OCI-LY3 (cell line): ENCODE measurements at regions not wholly inside any gene's neighbourhood (a gene's known extent, or its start where the extent isn't known, plus 50 kb on each side); places are given as distances from the start of the nearest gene placed in this dataset.
A peak's percentile ranks its signal among the peaks of the same experiment; 100 is the strongest.

ENCODE experiments used
- H2AFZ ChIP-seq: fragments of 200-600, 300-600 bp; shearing (Covaris generic); 2 replicates; pipeline ENCODE4 v1.6.0; 2014; ENCODE audit warnings: antibody characterized with exemption, low read depth, low read length
- H3K27ac ChIP-seq: fragments of 200-600, 300-600 bp; sonication (generic); 2 replicates; pipeline ENCODE4 v1.5.1; 2014; ENCODE audit warnings: mild to moderate bottlenecking, low read length, moderate library complexity, mixed read lengths
- H3K27me3 ChIP-seq: fragments of 200-600, 300-600 bp; sonication (generic); 2 replicates; pipeline ENCODE4 v1.6.1; 2014; ENCODE audit warnings: low read depth, low read length, mixed read lengths
- H3K36me3 ChIP-seq: fragments of 200-600, 300-600 bp; sonication (generic); replicated peaks from 2 replicates; pipeline ENCODE3; 2014; ENCODE audit warnings: low read depth, low read length, mixed read lengths
- H3K4me1 ChIP-seq: fragments of 300-600, 200-600 bp; sonication (generic); 2 replicates; pipeline ENCODE4 v1.6.1; 2014; ENCODE audit warnings: low read length, mixed read lengths
- H3K4me2 ChIP-seq: fragments of 200-600, 300-600 bp; sonication (generic); 2 replicates; pipeline ENCODE4 v1.6.1; 2014; ENCODE audit warnings: low read length, mixed read lengths
- H3K4me3 ChIP-seq: fragments of 300-600, 200-600 bp; sonication (generic); 2 replicates; pipeline ENCODE4 v1.5.1; 2014; ENCODE audit warnings: antibody characterized with exemption, mild to moderate bottlenecking, low read length, moderate library complexity
- H3K79me2 ChIP-seq: fragments of 300-600, 200-600 bp; shearing (Covaris generic); 2 replicates; pipeline ENCODE4 v1.6.1; 2014; ENCODE audit warnings: mild to moderate bottlenecking, low read length, mixed read lengths
- H3K9ac ChIP-seq: fragments of 300-600, 200-600 bp; shearing (Covaris generic); 2 replicates; pipeline ENCODE4 v1.6.0; 2014; ENCODE audit warnings: mild to moderate bottlenecking, low read length, moderate library complexity
- H3K9me3 ChIP-seq: fragments of 200-600, 300-600 bp; shearing (Covaris generic); 2 replicates; pipeline ENCODE4 v1.6.1; 2014; ENCODE audit warnings: low read length, mixed read lengths; ENCODE audit not compliant: insufficient read depth
- H4K20me1 ChIP-seq: fragments of 200-600, 300-600 bp; sonication (generic); 2 replicates; pipeline ENCODE4 v1.6.1; 2016; ENCODE audit warnings: low read length, mixed read lengths; ENCODE audit not compliant: insufficient read depth
- CTCF ChIP-seq: fragments of 200-600, 300-600 bp; sonication (generic); IDR thresholded peaks from 2 replicates; pipeline ENCODE4 v1.5.1; 2014; ENCODE audit warnings: antibody characterized with exemption, low read length, low read depth
- EZH2phosphoT487 ChIP-seq: fragments of 200-600 bp; shearing (Covaris generic); IDR thresholded peaks from 2 replicates; pipeline ENCODE4 v1.6.1; 2018; ENCODE audit warnings: antibody characterized with exemption, mixed run types, low read depth

GRCh38 chr4:140312100-140312499 is 61.3 kb upstream of the SCOC start:
- TF ChIP-seq EZH2phosphoT487 (no peak), CTCF (no peak)
- Histone ChIP-seq H3K9me3 (no peaks in the 10 kb centered on the region), H4K20me1 (no peaks in the 10 kb centered on the region), H3K79me2 (no peaks in the 10 kb centered on the region), H3K27me3 (peaks cover 58% of the 10 kb centered on the region), H3K4me3 (no peak overlapping the region), H3K4me2 (no peak overlapping the region), H3K4me1 (0 out of 2 replicates have a peak, but pooled peaks cover 3% of the 10 kb centered on the region), H3K27ac (no peak overlapping the region), H3K9ac (no peak overlapping the region), H3K36me3 (no peaks in the 10 kb centered on the region), H2AFZ (no peak overlapping the region)

GRCh38 chr4:140311257-140311835 is 62.1 kb upstream of the SCOC start:
- H3K4me1 ChIP-seq: 0 out of 2 replicates have a peak, but pooled peaks cover 3% of the 10 kb centered on the region
- H3K4me3 ChIP-seq: no peak overlapping the region
- H3K9ac ChIP-seq: no peak overlapping the region
- H3K79me2 ChIP-seq: no peaks in the 10 kb centered on the region
- TF ChIP-seq EZH2phosphoT487 (no peak), CTCF (no peak)
- no peak overlapping the region for H2AFZ ChIP-seq
- peaks cover 59% of the 10 kb centered on the region for H3K27me3 ChIP-seq
- H3K9me3 ChIP-seq: no peaks in the 10 kb centered on the region
- H3K36me3 ChIP-seq: no peaks in the 10 kb centered on the region
- no peaks in the 10 kb centered on the region for H4K20me1 ChIP-seq
- no peak overlapping the region for H3K4me2 ChIP-seq
- H3K27ac ChIP-seq: no peak overlapping the region

- peaks cover 68% of the 10 kb centered on the region for H3K27me3 ChIP-seq
- no peaks in the 10 kb centered on the region for H4K20me1 ChIP-seq
- H3K79me2 ChIP-seq: no peaks in the 10 kb centered on the region
- no peak overlapping the region for H3K9ac ChIP-seq
- no peak overlapping the region for H3K27ac ChIP-seq
- no peak overlapping the region for H3K4me3 ChIP-seq
- no peaks in the 10 kb centered on the region for H3K9me3 ChIP-seq
- H3K4me1 ChIP-seq: 0 out of 2 replicates have a peak, but pooled peaks cover 3% of the 10 kb centered on the region
- no peaks in the 10 kb centered on the region for H3K36me3 ChIP-seq
- H2AFZ ChIP-seq: no peak overlapping the region
- TF ChIP-seq EZH2phosphoT487 (no peak), CTCF (peak; percentile 29; the same call in 1 of the 2 replicates)
- H3K4me2 ChIP-seq: no peak overlapping the region
Measured at GRCh38 chr4:140309124-140309870, 64.1 kb upstream of the SCOC start.

- Histone ChIP-seq H3K36me3 (no peaks in the 10 kb centered on the region), H3K9ac (no peak overlapping the region), H3K27me3 (peaks cover 73% of the 10 kb centered on the region), H2AFZ (no peak overlapping the region), H3K79me2 (no peaks in the 10 kb centered on the region), H4K20me1 (no peaks in the 10 kb centered on the region), H3K4me2 (no peak overlapping the region), H3K4me1 (0 out of 2 replicates have a peak, but pooled peaks cover 3% of the 10 kb centered on the region), H3K27ac (no peak overlapping the region), H3K4me3 (no peak overlapping the region), H3K9me3 (no peaks in the 10 kb centered on the region)
- TF ChIP-seq EZH2phosphoT487 (no peak), CTCF (no peak)
Measured at GRCh38 chr4:140308366-140309123, 64.9 kb upstream of the SCOC start.
